GM12874 (cell line): ENCODE measurements at regions not wholly inside any gene's neighbourhood (a gene's known extent, or its start where the extent isn't known, plus 50 kb on each side); places are given as distances from the start of the nearest gene placed in this dataset.

ENCODE experiments used
- CTCF ChIP-seq: IDR thresholded peaks from 2 replicates; pipeline ENCODE4 v1.5.1; 2011; ENCODE audit warnings: low read depth, mild to moderate bottlenecking, control low read depth, low read length, moderate library complexity; ENCODE audit not compliant: insufficient read depth

- no peak for TF ChIP-seq CTCF
Measured at GRCh38 chr5:28012538-28012937, 974.2 kb upstream of the CDH9 start.

GRCh38 chr5:28009576-28009975 is 971.2 kb upstream of the CDH9 start:
- no peak for TF ChIP-seq CTCF

- no peak for TF ChIP-seq CTCF
Measured at GRCh38 chr5:27996665-27997064, 958.3 kb upstream of the CDH9 start.

- no peak for TF ChIP-seq CTCF
Measured at GRCh38 chr5:27995867-27996266, 957.5 kb upstream of the CDH9 start.

GRCh38 chr5:27978322-27978721 is 939.9 kb upstream of the CDH9 start:
- TF ChIP-seq CTCF, result no peak

GRCh38 chr5:27969157-27969556 is 930.8 kb upstream of the CDH9 start:
- no peak for TF ChIP-seq CTCF

GRCh38 chr5:27963050-27963783 is 924.8 kb upstream of the CDH9 start:
- no peak for TF ChIP-seq CTCF

- no peak for TF ChIP-seq CTCF
Measured at GRCh38 chr5:27962198-27962597, 923.8 kb upstream of the CDH9 start.
